ENCODE measurements at regions not wholly inside any gene's neighbourhood (a gene's known extent, or its start where the extent isn't known, plus 50 kb on each side); places are given as distances from the start of the nearest gene placed in this dataset.

GRCh38 chr3:101962055-101962454 is 112.7 kb downstream of the NFKBIZ start:
- no peak overlapping the region for H3K4me3 ChIP-seq (ENCODE audit: low read depth, low read length)
- DNase-seq (ENCODE audit: low read depth) (no peak), FAIRE-seq (no peak)
- no peak for TF ChIP-seq CTCF (IDR thresholded peaks at IDR 0.05; ENCODE audit: insufficient read depth, low read length, severe bottlenecking)
- no peaks in the 10 kb centered on the region for H3K36me3 ChIP-seq (ENCODE audit: control insufficient read depth, insufficient read depth, low read length)
- no peaks in the 10 kb centered on the region for H3K27me3 ChIP-seq (ENCODE audit: control insufficient read depth, insufficient read depth, low read length)

- no peak for FAIRE-seq
Measured at GRCh38 chr3:101963902-101964362, 114.6 kb downstream of the NFKBIZ start.

GRCh38 chr3:101964861-101965260 is 115.5 kb downstream of the NFKBIZ start:
- FAIRE-seq (no peak), DNase-seq (ENCODE audit: low read depth) (peak; percentile 74)
- no peak for TF ChIP-seq CTCF (IDR thresholded peaks at IDR 0.05; ENCODE audit: insufficient read depth, low read length, severe bottlenecking)
- Histone ChIP-seq H3K4me3 (ENCODE audit: low read depth, low read length) (no peak overlapping the region), H3K36me3 (ENCODE audit: control insufficient read depth, insufficient read depth, low read length) (no peaks in the 10 kb centered on the region), H3K27me3 (ENCODE audit: control insufficient read depth, insufficient read depth, low read length) (no peaks in the 10 kb centered on the region)

More at GRCh38 chr3:101963902-101964362, 114.6 kb downstream of the NFKBIZ start:
- no peak for TF ChIP-seq CTCF (IDR thresholded peaks at IDR 0.05; ENCODE audit: insufficient read depth, low read length, severe bottlenecking)
- Histone ChIP-seq H3K4me3 (ENCODE audit: low read depth, low read length) (no peak overlapping the region), H3K27me3 (ENCODE audit: control insufficient read depth, insufficient read depth, low read length) (no peaks in the 10 kb centered on the region), H3K36me3 (ENCODE audit: control insufficient read depth, insufficient read depth, low read length) (no peaks in the 10 kb centered on the region)
- peak; percentile 93 for DNase-seq (ENCODE audit: low read depth)

GRCh38 chr3:101966226-101966625 is 116.9 kb downstream of the NFKBIZ start:
- Histone ChIP-seq H3K4me3 (ENCODE audit: low read depth, low read length) (no peak overlapping the region), H3K36me3 (ENCODE audit: control insufficient read depth, insufficient read depth, low read length) (no peaks in the 10 kb centered on the region), H3K27me3 (ENCODE audit: control insufficient read depth, insufficient read depth, low read length) (no peaks in the 10 kb centered on the region)
- no peak for FAIRE-seq
- DNase-seq (ENCODE audit: low read depth): peak; percentile 42
- TF ChIP-seq CTCF (IDR thresholded peaks at IDR 0.05; ENCODE audit: insufficient read depth, low read length, severe bottlenecking): no peak

GRCh38 chr3:101970212-101970611 is 120.9 kb downstream of the NFKBIZ start:
- H3K27me3 ChIP-seq (ENCODE audit: control insufficient read depth, insufficient read depth, low read length): no peaks in the 10 kb centered on the region
- TF ChIP-seq CTCF (IDR thresholded peaks at IDR 0.05; ENCODE audit: insufficient read depth, low read length, severe bottlenecking): no peak
- DNase-seq (ENCODE audit: low read depth) (no peak), FAIRE-seq (no peak)
- no peaks in the 10 kb centered on the region for H3K36me3 ChIP-seq (ENCODE audit: control insufficient read depth, insufficient read depth, low read length)
- no peak overlapping the region for H3K4me3 ChIP-seq (ENCODE audit: low read depth, low read length)

GRCh38 chr3:101970905-101971304 is 121.6 kb downstream of the NFKBIZ start:
- Histone ChIP-seq H3K36me3 (ENCODE audit: control insufficient read depth, insufficient read depth, low read length) (no peaks in the 10 kb centered on the region), H3K4me3 (ENCODE audit: low read depth, low read length) (no peak overlapping the region), H3K27me3 (ENCODE audit: control insufficient read depth, insufficient read depth, low read length) (no peaks in the 10 kb centered on the region)
- DNase-seq (ENCODE audit: low read depth) (no peak), FAIRE-seq (no peak)
- no peak for TF ChIP-seq CTCF (IDR thresholded peaks at IDR 0.05; ENCODE audit: insufficient read depth, low read length, severe bottlenecking)
